NB4 (cell line): ENCODE measurements at regions not wholly inside any gene's neighbourhood (a gene's known extent, or its start where the extent isn't known, plus 50 kb on each side); places are given as distances from the start of the nearest gene placed in this dataset.

Source experiments
- CTCF ChIP-seq: IDR thresholded peaks from one replicate; pipeline ENCODE4 v1.5.1; 2012; ENCODE audit warnings: low read depth, low read length
- MYC ChIP-seq: IDR thresholded peaks from 2 replicates; pipeline ENCODE4 v1.6.1; 2011; ENCODE audit warnings: low read depth, low read length
- POLR2A ChIP-seq: IDR thresholded peaks from 2 replicates; pipeline ENCODE4 v1.6.1; 2011; ENCODE audit warnings: mild to moderate bottlenecking; ENCODE audit not compliant: insufficient read length; ENCODE audit errors: extremely low read depth

DNA sequence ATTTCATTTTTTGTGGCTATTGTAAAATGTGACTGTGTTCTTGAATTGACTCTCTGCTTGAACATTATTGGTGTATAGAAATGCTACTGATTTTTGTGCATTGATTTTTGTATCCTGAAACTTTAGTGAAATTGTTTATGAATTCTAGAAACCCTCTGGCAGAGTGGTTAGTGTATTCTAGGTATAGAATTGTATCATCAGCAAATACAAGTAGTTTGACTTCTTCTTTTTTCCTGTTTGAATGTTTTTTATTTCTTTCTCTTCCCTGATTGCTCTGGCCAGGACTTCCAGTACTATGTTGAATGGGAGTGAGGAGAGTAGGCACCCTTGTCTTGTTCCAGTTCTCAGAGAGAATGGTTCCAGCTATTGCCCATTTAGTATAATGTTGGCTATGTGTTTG, 88.8 kb upstream of the HMHB1 start:
- TF ChIP-seq CTCF (no peak), POLR2A (no peak), MYC (no peak)
